H9 (cell line): ENCODE measurements at regions not wholly inside any gene's neighbourhood (a gene's known extent, or its start where the extent isn't known, plus 50 kb on each side); places are given as distances from the start of the nearest gene placed in this dataset.

ENCODE experiments used
- DNase-seq: peaks from one replicate; pipeline ENCODE4 v3.0.0-alpha.2; 2017
- H2AFZ ChIP-seq: one replicate; pipeline ENCODE4 v1.6.1; 2013; ENCODE audit warnings: mild to moderate bottlenecking, low read length, control low read depth, moderate library complexity
- H2AK5ac ChIP-seq: 2 replicates; pipeline ENCODE4 v1.6.1; 2013; ENCODE audit warnings: low read length, control low read depth, mixed read lengths; ENCODE audit not compliant: insufficient read length
- H2BK120ac ChIP-seq: one replicate; pipeline ENCODE4 v1.6.1; 2013; ENCODE audit warnings: low read depth, mild to moderate bottlenecking, low read length, control low read depth, inconsistent platforms; ENCODE audit not compliant: poor library complexity, severe bottlenecking
- H2BK12ac ChIP-seq: 2 replicates; pipeline ENCODE4 v1.6.1; 2013; ENCODE audit warnings: low read length, control low read depth, mixed read lengths, low read depth; ENCODE audit not compliant: insufficient read length
- H2BK15ac ChIP-seq: 2 replicates; pipeline ENCODE4 v1.6.1; 2013; ENCODE audit warnings: low read depth, low read length, control low read depth
- H2BK20ac ChIP-seq: one replicate; pipeline ENCODE4 v1.6.1; 2013; ENCODE audit warnings: low read depth, mild to moderate bottlenecking, low read length, control low read depth, inconsistent platforms; ENCODE audit not compliant: poor library complexity, severe bottlenecking
- H2BK5ac ChIP-seq: 2 replicates; pipeline ENCODE4 v1.6.1; 2013; ENCODE audit warnings: low read length, control low read depth, mixed read lengths; ENCODE audit not compliant: insufficient read length
- H3K14ac ChIP-seq: 2 replicates; pipeline ENCODE4 v1.6.1; 2013; ENCODE audit warnings: low read length, control low read depth; ENCODE audit not compliant: insufficient read depth
- H3K18ac ChIP-seq: 2 replicates; pipeline ENCODE4 v1.6.1; 2013; ENCODE audit warnings: low read depth, mild to moderate bottlenecking, mixed read lengths, low read length, control low read depth; ENCODE audit not compliant: insufficient read length
- H3K23ac ChIP-seq: 2 replicates; pipeline ENCODE4 v1.6.1; 2013; ENCODE audit warnings: low read length, control low read depth, mixed read lengths, low read depth; ENCODE audit not compliant: insufficient read length
- H3K23me2 ChIP-seq: 2 replicates; pipeline ENCODE4 v1.6.1; 2013; ENCODE audit warnings: low read depth, mild to moderate bottlenecking, mixed read lengths, low read length, control low read depth; ENCODE audit not compliant: insufficient read length, poor library complexity, severe bottlenecking
- H3K27ac ChIP-seq: 2 replicates; pipeline ENCODE4 v1.5.1; 2013; ENCODE audit warnings: low read length, control low read depth, mixed read lengths, low read depth; ENCODE audit not compliant: insufficient read length
- H3K27me3 ChIP-seq: 2 replicates; pipeline ENCODE4 v1.6.1; 2013; ENCODE audit warnings: low read length, control low read depth, inconsistent platforms; ENCODE audit not compliant: insufficient read depth
- H3K4ac ChIP-seq: 2 replicates; pipeline ENCODE4 v1.6.1; 2013; ENCODE audit warnings: low read depth, mild to moderate bottlenecking, control low read depth, inconsistent platforms, low read length, moderate library complexity
- H3K4me1 ChIP-seq: 2 replicates; pipeline ENCODE4 v1.6.1; 2013; ENCODE audit warnings: low read length, control low read depth, inconsistent platforms; ENCODE audit not compliant: insufficient read depth
- H3K4me2 ChIP-seq: 2 replicates; pipeline ENCODE4 v1.6.1; 2013; ENCODE audit warnings: low read length, control low read depth, mixed read lengths; ENCODE audit not compliant: insufficient read length, insufficient read depth
- H3K56ac ChIP-seq: 2 replicates; pipeline ENCODE4 v1.6.1; 2013; ENCODE audit warnings: low read depth, mild to moderate bottlenecking, mixed read lengths, low read length, control low read depth; ENCODE audit not compliant: insufficient read length
- H3K79me1 ChIP-seq: 2 replicates; pipeline ENCODE4 v1.6.1; 2013; ENCODE audit warnings: low read depth, mild to moderate bottlenecking, moderate library complexity, low read length, control low read depth, inconsistent platforms; ENCODE audit not compliant: insufficient read depth, poor library complexity, severe bottlenecking
- H3K79me2 ChIP-seq: 2 replicates; pipeline ENCODE4 v1.6.1; 2013; ENCODE audit warnings: low read length, control low read depth, inconsistent platforms; ENCODE audit not compliant: insufficient read depth
- H3K9ac ChIP-seq: 2 replicates; pipeline ENCODE4 v1.6.1; 2013; ENCODE audit warnings: low read length, control low read depth, mixed read lengths; ENCODE audit not compliant: insufficient read length; ENCODE audit errors: extremely low read depth
- H3K9me3 ChIP-seq: one replicate; pipeline ENCODE4 v1.6.1; 2013; ENCODE audit warnings: low read depth, low read length, inconsistent platforms; ENCODE audit not compliant: control insufficient read depth
- H3T11ph ChIP-seq: one replicate; pipeline ENCODE4 v1.6.1; 2013; ENCODE audit warnings: mild to moderate bottlenecking, low read length, control low read depth, inconsistent platforms
- H4K20me1 ChIP-seq: one replicate; pipeline ENCODE4 v1.6.1; 2013; ENCODE audit not compliant: control insufficient read depth, insufficient read length, insufficient read depth
- H4K5ac ChIP-seq: 2 replicates; pipeline ENCODE4 v1.6.1; 2013; ENCODE audit warnings: low read depth, mild to moderate bottlenecking, mixed read lengths, low read length, control low read depth; ENCODE audit not compliant: insufficient read length
- H4K8ac ChIP-seq: replicated peaks from 2 replicates; pipeline ENCODE4 v1.6.1; 2013; ENCODE audit warnings: low read length, control low read depth, mixed read lengths, low read depth; ENCODE audit not compliant: insufficient read length
- H4K91ac ChIP-seq: 2 replicates; pipeline ENCODE4 v1.6.1; 2013; ENCODE audit warnings: low read depth, mild to moderate bottlenecking, moderate library complexity, mixed read lengths, low read length, control low read depth; ENCODE audit not compliant: insufficient read length
- H3K27ac Mint-ChIP-seq, 3 experiments: 2 replicates in 2 of 3; 3 replicates in 1 of 3; pipeline ENCODE4 v1.8.0; 2020 to 2021; ENCODE audit warnings: mixed read lengths in 3 of 3, mild to moderate bottlenecking in 1 of 3, moderate library complexity in 1 of 3
- H3K27me3 Mint-ChIP-seq: 2 replicates; pipeline ENCODE4 v1.8.0; 2021; ENCODE audit warnings: low read depth, mild to moderate bottlenecking, moderate library complexity, mixed read lengths
- H3K36me3 Mint-ChIP-seq, 3 experiments: 2 replicates in 2 of 3; 3 replicates in 1 of 3; pipeline ENCODE4 v1.8.0; 2020 to 2021; ENCODE audit warnings: low read depth in 3 of 3, mixed read lengths in 3 of 3; ENCODE audit not compliant: insufficient read depth in 1 of 3
- H3K4me1 Mint-ChIP-seq, 2 experiments: 2 replicates each; pipeline ENCODE4 v1.8.0; 2020; ENCODE audit warnings: mixed read lengths in 2 of 2
- H3K4me3 Mint-ChIP-seq, 2 experiments: 2 replicates in 1 of 2; 3 replicates in 1 of 2; pipeline ENCODE4 v1.8.0; 2020 to 2021; ENCODE audit warnings: mild to moderate bottlenecking in 2 of 2, mixed read lengths in 2 of 2, moderate library complexity in 1 of 2
- H3K9me3 Mint-ChIP-seq, 2 experiments: 2 replicates in 1 of 2; 3 replicates in 1 of 2; pipeline ENCODE4 v1.8.0; 2020; ENCODE audit warnings: mild to moderate bottlenecking in 2 of 2, mixed read lengths in 2 of 2, moderate library complexity in 1 of 2
- WGBS: extraction: QIAGEN DNeasy Blood & Tissue Kit; methylation state at CpG from one replicate; pipeline ENCODE4 v1.1.7; 2013; ENCODE audit warnings: missing lambda C conversion rate, low lambda C conversion rate, mixed read lengths; ENCODE audit not compliant: insufficient read length; ENCODE audit errors: extremely low coverage; 5-methylcytosine and 5-hydroxymethylcytosine counted together
- TF ChIP-seq, protein P1 (sequence below): fragments of 200-600 bp; sonication (generic); conservative IDR thresholded peaks from 3 replicates; pipeline ENCODE4 v1.8.0; 2021; ENCODE audit warnings: antibody characterized with exemption, mild to moderate bottlenecking

DNA sequence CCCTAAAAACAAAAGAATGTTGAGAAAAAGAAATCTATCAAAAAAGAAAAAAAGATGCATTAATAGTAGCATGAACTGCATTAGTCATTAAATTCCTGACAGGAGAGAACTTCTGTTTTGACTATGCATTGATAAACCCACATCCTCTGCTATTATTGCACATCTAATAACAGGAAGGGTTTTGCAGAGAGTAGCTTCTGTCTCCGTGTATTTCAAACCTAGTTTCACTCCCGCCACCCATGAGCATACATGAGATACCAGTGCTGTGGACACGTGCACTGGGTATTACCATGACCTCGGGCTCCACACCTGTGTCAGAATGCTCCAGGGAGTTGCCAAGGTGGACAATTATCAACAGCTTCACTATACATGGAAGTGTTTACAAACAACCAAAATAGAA, 449.1 kb upstream of the SOX5 start:
- WGBS = no CpG with 5 or more reads among the region's 4 CpGs
- H3K79me1 ChIP-seq = no peaks in the 10 kb centered on the region
- no peak overlapping the region for H2BK12ac ChIP-seq
- H4K91ac ChIP-seq = no peak overlapping the region
- no peaks in the 10 kb centered on the region for H3K23me2 ChIP-seq
- Mint-ChIP-seq H3K27ac (no peak overlapping the region), H3K36me3 (no peaks in the 10 kb centered on the region), H3K4me3 (no peak overlapping the region), H3K4me1 (peaks cover 18 to 22% of the 10 kb centered on the region in 2 experiments), H3K9me3 (no peaks in the 10 kb centered on the region), H3K27me3 (no peaks in the 10 kb centered on the region)
- H3T11ph ChIP-seq = no peak overlapping the region
- H2AK5ac ChIP-seq = no peak overlapping the region
- H2BK15ac ChIP-seq = no peak overlapping the region
- H3K9ac ChIP-seq = no peak overlapping the region
- H2BK120ac ChIP-seq = no peak overlapping the region
- no peak overlapping the region for H4K8ac ChIP-seq
- H2AFZ ChIP-seq = no peak overlapping the region
- no peaks in the 10 kb centered on the region for H3K79me2 ChIP-seq
- no peaks in the 10 kb centered on the region for H4K20me1 ChIP-seq
- no peak overlapping the region for H3K14ac ChIP-seq
- H3K4me2 ChIP-seq = no peak overlapping the region
- no peak overlapping the region for H4K5ac ChIP-seq
- no peak overlapping the region for H2BK20ac ChIP-seq
- no peak overlapping the region for H3K23ac ChIP-seq
- no peak overlapping the region for H3K27ac ChIP-seq
- H2BK5ac ChIP-seq = no peak overlapping the region
- 0 out of 2 replicates have a peak, but pooled peaks cover 5% of the 10 kb centered on the region for H3K4me1 ChIP-seq
- H3K9me3 ChIP-seq = no peaks in the 10 kb centered on the region
- H3K27me3 ChIP-seq = no peaks in the 10 kb centered on the region
- no peak overlapping the region for H3K56ac ChIP-seq
- no peak overlapping the region for H3K18ac ChIP-seq
- TF ChIP-seq, protein P1, sequence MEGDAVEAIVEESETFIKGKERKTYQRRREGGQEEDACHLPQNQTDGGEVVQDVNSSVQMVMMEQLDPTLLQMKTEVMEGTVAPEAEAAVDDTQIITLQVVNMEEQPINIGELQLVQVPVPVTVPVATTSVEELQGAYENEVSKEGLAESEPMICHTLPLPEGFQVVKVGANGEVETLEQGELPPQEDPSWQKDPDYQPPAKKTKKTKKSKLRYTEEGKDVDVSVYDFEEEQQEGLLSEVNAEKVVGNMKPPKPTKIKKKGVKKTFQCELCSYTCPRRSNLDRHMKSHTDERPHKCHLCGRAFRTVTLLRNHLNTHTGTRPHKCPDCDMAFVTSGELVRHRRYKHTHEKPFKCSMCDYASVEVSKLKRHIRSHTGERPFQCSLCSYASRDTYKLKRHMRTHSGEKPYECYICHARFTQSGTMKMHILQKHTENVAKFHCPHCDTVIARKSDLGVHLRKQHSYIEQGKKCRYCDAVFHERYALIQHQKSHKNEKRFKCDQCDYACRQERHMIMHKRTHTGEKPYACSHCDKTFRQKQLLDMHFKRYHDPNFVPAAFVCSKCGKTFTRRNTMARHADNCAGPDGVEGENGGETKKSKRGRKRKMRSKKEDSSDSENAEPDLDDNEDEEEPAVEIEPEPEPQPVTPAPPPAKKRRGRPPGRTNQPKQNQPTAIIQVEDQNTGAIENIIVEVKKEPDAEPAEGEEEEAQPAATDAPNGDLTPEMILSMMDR = no peak
- no peak overlapping the region for H3K4ac ChIP-seq
- DNase-seq = no peak
